Panc1 (cell line): ENCODE measurements at regions not wholly inside any gene's neighbourhood (a gene's known extent, or its start where the extent isn't known, plus 50 kb on each side); places are given as distances from the start of the nearest gene placed in this dataset.

ENCODE experiments used
- ATAC-seq: fragments of 200-7000 bp; cut with Tn5 transposase; 2 replicates; pipeline ENCODE4 v1.9.1; 2020; ENCODE audit warnings: mild to moderate bottlenecking, moderate library complexity
- BruUV-seq: library from RNA; stranded (reverse); fragments of 400-500 nt; replicated peaks from 2 replicates; lab custom pipeline; 2021; lab: Mats Ljungman, UMichigan
- CTCF ChIA-PET: fragments of 300-600 bp; sonication (Branson Sonifier 250); formaldehyde crosslinking; loops from one replicate; lab custom pipeline; 2022; ENCODE audit warnings: antibody characterized with exemption; lab: Charles Lee
- POLR2A ChIA-PET: fragments of 300-600 bp; sonication (Branson Sonifier 250); formaldehyde crosslinking; loops from one replicate; lab custom pipeline; 2022; ENCODE audit warnings: antibody characterized with exemption; lab: Charles Lee
- DNase-seq: peaks from one replicate; pipeline ENCODE4 v3.0.0-alpha.2; 2010; ENCODE audit warnings: low read depth, low spot score
- H3K27ac ChIP-seq: 2 replicates; pipeline ENCODE4 v1.5.1; 2011; ENCODE audit warnings: mild to moderate bottlenecking, low read length, inconsistent platforms
- H3K27me3 ChIP-seq: fragments of 200-500 bp; sonication (Bioruptor generic); 2 replicates; pipeline ENCODE4 v1.6.0; 2014; ENCODE audit warnings: low read length, inconsistent platforms; ENCODE audit not compliant: control insufficient read depth, insufficient read depth
- H3K36me3 ChIP-seq: fragments of 200-500 bp; sonication (Bioruptor generic); 2 replicates; pipeline ENCODE4 v1.5.1; 2014; ENCODE audit warnings: inconsistent platforms, mild to moderate bottlenecking, low read length, moderate library complexity; ENCODE audit not compliant: control insufficient read depth, insufficient read depth
- H3K4me1 ChIP-seq: 2 replicates; pipeline ENCODE4 v1.5.1; 2011; ENCODE audit warnings: inconsistent platforms, mild to moderate bottlenecking, low read length, moderate library complexity; ENCODE audit not compliant: control insufficient read depth, insufficient read depth
- H3K4me3 ChIP-seq, 2 experiments: 2 replicates each; pipeline ENCODE4 v1.5.1; 2011 to 2012; ENCODE audit warnings: low read depth in 2 of 2, low read length in 2 of 2, mild to moderate bottlenecking in 2 of 2, inconsistent platforms in 1 of 2, moderate library complexity in 1 of 2
- H3K9me3 ChIP-seq: fragments of 200-500 bp; sonication (Bioruptor generic); 2 replicates; pipeline ENCODE4 v1.5.1; 2014; ENCODE audit warnings: low read depth, mild to moderate bottlenecking, inconsistent platforms, low read length, moderate library complexity; ENCODE audit not compliant: control insufficient read depth, insufficient read depth
- POLR2AphosphoS5 ChIP-seq: IDR thresholded peaks from 2 replicates; pipeline ENCODE4 v1.6.1; 2012; ENCODE audit warnings: mild to moderate bottlenecking, low read depth, low read length, moderate library complexity
- SIN3A ChIP-seq: IDR thresholded peaks from 2 replicates; pipeline ENCODE4 v1.6.1; 2012; ENCODE audit warnings: low read depth, mild to moderate bottlenecking, low read length, moderate library complexity, borderline replicate concordance; ENCODE audit not compliant: insufficient read depth
- TCF7L2 ChIP-seq: IDR thresholded peaks from 2 replicates; pipeline ENCODE4 v1.6.1; 2011; ENCODE audit warnings: mild to moderate bottlenecking, low read depth, low read length, inconsistent platforms
- in situ Hi-C: cut with HindIII; loops from 2 replicates; pipeline ENCODE4 v1.10.0; 2016; ENCODE audit warnings: low sequenced_read_pairs, low pct_unique_long_range_greater_than_20kb
- intact Hi-C: fragments of 100-400 bp; cut with micrococcal nuclease; formaldehyde crosslinking; loops from one replicate; pipeline ENCODE4 v1.10.0; 2022; ENCODE audit not compliant: unreplicated experiment
- TF ChIP-seq, protein P1 (sequence below), 2 experiments: IDR thresholded peaks; 2 replicates each; pipeline ENCODE4 v1.6.1; 2011 to 2012; ENCODE audit warnings: low read depth in 2 of 2, control low read depth in 1 of 2, low read length in 1 of 2, mild to moderate bottlenecking in 1 of 2, moderate library complexity in 1 of 2; ENCODE audit not compliant: insufficient read depth in 1 of 2
- TF ChIP-seq, protein P2 (sequence below): fragments of 450-650 bp; IDR thresholded peaks from 2 replicates; pipeline ENCODE4 v1.5.1; 2017; ENCODE audit warnings: mild to moderate bottlenecking

DNA sequence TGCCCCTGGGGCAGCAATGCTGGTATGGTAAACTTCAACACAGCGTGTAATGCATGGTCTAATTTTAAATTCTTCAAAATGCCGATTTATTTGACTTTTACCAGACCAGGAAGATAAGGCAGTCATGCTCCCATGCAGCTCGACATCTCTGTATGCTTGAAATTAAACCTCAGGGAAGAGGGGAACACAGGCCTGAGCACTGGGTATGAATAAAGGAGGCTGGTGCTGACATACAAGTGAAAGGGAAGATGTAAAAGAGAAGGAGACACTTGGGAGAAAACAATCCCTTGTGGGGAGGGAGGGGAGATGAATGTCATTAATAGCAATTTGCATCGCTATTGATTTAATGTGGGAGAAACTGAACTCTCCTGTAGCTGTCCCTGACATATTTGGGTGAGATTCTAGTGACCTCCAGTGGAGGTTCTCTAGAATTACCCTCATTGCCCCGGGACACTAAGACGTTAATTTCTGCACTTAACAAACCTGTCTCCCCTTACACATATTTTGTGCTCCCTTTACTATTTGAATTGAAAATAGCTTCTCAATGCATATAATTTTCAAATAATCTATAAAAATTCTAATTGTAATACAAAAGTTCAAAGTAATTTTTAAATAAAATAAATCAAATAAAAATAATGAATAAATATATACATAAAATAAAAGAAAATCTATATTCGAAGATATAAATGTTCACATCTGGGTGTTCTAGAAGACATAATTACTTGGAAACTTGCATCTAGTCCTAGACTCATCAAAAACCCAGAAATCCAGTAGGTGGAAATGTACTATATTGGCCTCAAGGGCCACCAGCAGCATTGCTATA is 283.1 kb downstream of the LMX1A start:
- intact Hi-C loops: loop anchor here (2.0 to 10.0 kb wide), 4 partner anchors 286 to 1715 kb away; no protein-coding TSS in a partner anchor
- POLR2A ChIA-PET: no interaction called here
- in situ Hi-C loops: no loop called here

DNA sequence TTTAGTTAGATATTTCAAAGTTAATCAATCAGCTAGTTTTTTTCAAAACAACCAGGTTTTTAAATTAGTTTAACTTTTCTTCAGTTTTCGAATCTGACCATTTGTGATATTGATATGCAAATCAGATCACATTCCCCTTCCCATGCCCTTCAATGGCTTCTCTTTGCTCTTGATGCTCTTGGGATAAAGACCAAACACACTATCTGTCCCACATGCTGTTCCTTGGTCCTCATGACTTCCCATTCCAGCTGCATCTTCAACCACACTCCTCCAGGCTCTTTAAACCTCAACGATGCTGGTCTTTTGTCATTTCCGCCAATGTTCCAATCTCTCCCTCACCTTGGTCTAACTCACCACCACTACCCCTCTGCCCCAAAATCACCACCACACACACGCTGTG is 285.8 kb downstream of the LMX1A start:
- no peak for DNase-seq
- H3K36me3 ChIP-seq: no peaks in the 10 kb centered on the region
- in situ Hi-C loops: no loop called here
- H3K4me3 ChIP-seq: no peak overlapping the region
- ChIA-PET CTCF (no interaction called here), POLR2A (no interaction called here)
- TF ChIP-seq, protein P1, sequence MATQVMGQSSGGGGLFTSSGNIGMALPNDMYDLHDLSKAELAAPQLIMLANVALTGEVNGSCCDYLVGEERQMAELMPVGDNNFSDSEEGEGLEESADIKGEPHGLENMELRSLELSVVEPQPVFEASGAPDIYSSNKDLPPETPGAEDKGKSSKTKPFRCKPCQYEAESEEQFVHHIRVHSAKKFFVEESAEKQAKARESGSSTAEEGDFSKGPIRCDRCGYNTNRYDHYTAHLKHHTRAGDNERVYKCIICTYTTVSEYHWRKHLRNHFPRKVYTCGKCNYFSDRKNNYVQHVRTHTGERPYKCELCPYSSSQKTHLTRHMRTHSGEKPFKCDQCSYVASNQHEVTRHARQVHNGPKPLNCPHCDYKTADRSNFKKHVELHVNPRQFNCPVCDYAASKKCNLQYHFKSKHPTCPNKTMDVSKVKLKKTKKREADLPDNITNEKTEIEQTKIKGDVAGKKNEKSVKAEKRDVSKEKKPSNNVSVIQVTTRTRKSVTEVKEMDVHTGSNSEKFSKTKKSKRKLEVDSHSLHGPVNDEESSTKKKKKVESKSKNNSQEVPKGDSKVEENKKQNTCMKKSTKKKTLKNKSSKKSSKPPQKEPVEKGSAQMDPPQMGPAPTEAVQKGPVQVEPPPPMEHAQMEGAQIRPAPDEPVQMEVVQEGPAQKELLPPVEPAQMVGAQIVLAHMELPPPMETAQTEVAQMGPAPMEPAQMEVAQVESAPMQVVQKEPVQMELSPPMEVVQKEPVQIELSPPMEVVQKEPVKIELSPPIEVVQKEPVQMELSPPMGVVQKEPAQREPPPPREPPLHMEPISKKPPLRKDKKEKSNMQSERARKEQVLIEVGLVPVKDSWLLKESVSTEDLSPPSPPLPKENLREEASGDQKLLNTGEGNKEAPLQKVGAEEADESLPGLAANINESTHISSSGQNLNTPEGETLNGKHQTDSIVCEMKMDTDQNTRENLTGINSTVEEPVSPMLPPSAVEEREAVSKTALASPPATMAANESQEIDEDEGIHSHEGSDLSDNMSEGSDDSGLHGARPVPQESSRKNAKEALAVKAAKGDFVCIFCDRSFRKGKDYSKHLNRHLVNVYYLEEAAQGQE (IDR thresholded peaks at IDR 0.05; ENCODE audit: insufficient read depth in 1 of 2, low read depth in 2 of 2, low read length in 1 of 2): no peak
- TF ChIP-seq SIN3A (no peak), TCF7L2 (no peak), POLR2AphosphoS5 (no peak)
- TF ChIP-seq, protein P2, sequence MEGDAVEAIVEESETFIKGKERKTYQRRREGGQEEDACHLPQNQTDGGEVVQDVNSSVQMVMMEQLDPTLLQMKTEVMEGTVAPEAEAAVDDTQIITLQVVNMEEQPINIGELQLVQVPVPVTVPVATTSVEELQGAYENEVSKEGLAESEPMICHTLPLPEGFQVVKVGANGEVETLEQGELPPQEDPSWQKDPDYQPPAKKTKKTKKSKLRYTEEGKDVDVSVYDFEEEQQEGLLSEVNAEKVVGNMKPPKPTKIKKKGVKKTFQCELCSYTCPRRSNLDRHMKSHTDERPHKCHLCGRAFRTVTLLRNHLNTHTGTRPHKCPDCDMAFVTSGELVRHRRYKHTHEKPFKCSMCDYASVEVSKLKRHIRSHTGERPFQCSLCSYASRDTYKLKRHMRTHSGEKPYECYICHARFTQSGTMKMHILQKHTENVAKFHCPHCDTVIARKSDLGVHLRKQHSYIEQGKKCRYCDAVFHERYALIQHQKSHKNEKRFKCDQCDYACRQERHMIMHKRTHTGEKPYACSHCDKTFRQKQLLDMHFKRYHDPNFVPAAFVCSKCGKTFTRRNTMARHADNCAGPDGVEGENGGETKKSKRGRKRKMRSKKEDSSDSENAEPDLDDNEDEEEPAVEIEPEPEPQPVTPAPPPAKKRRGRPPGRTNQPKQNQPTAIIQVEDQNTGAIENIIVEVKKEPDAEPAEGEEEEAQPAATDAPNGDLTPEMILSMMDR: no peak
- H3K9me3 ChIP-seq: no peaks in the 10 kb centered on the region
- intact Hi-C loops: loop anchor here (5.0 to 10.0 kb wide), 3 partner anchors 283 to 1658 kb away; no protein-coding TSS in a partner anchor
- H3K4me1 ChIP-seq: no peaks in the 10 kb centered on the region
- no peaks in the 10 kb centered on the region; the same call in 1 of the 2 replicates for H3K27me3 ChIP-seq
- ATAC-seq: no peak
- H3K27ac ChIP-seq: no peak overlapping the region
- no TSS peak for BruUV-seq

More for the DNA sequence above, 283.1 kb downstream of the LMX1A start:
- DNase-seq (peak; percentile 17), ATAC-seq (peak; percentile 81)
- H3K27ac ChIP-seq: no peak overlapping the region
- no peaks in the 10 kb centered on the region for H3K4me1 ChIP-seq
- H3K36me3 ChIP-seq: no peaks in the 10 kb centered on the region
- BruUV-seq: no TSS peak
- no peaks in the 10 kb centered on the region for H3K9me3 ChIP-seq
- no peaks in the 10 kb centered on the region; the same call in 1 of the 2 replicates for H3K27me3 ChIP-seq
- no peak overlapping the region for H3K4me3 ChIP-seq
- CTCF ChIA-PET: interaction anchor here (0.6 kb wide), 1 partner anchor 314 kb away, joined by 3 read pairs; no protein-coding TSS in a partner anchor
- TF ChIP-seq, protein P2: peak; percentile 78
- TF ChIP-seq SIN3A: no peak
